ENCODE measurements at regions not wholly inside any gene's neighbourhood (a gene's known extent, or its start where the extent isn't known, plus 50 kb on each side); places are given as distances from the start of the nearest gene placed in this dataset.

- intact Hi-C loops (cut with micrococcal nuclease; ENCODE audit: unreplicated experiment) = no loop called here
- Histone ChIP-seq H3K9me3 (ENCODE audit: low read depth, low read length, poor library complexity, severe bottlenecking) (no peaks in the 10 kb centered on the region), H3K4me3 (ENCODE audit: low read depth, low read length, poor library complexity, severe bottlenecking) (no peak overlapping the region), H3K4me1 (ENCODE audit: insufficient read depth, low read length, poor library complexity, severe bottlenecking) (no peaks in the 10 kb centered on the region), H3K36me3 (ENCODE audit: insufficient read depth, low read length, poor library complexity, severe bottlenecking) (no peaks in the 10 kb centered on the region), H3K27ac (ENCODE audit: low read depth, low read length, poor library complexity, severe bottlenecking) (no peak overlapping the region), H3K27me3 (replicated peaks; ENCODE audit: insufficient read depth, low read depth, low read length, poor library complexity) (no peaks in the 10 kb centered on the region)
- no peak for DNase-seq (ENCODE audit: low spot score)
- ChIA-PET POLR2A (ENCODE audit: low non-redundant PET) (no interaction called here), CTCF (no interaction called here)
- TF ChIP-seq CTCF (conservative IDR thresholded peaks at IDR 0.05; ENCODE audit: low read depth, low read length) = no peak
- TF ChIP-seq EZH2 (IDR thresholded peaks at IDR 0.05; ENCODE audit: borderline replicate concordance, low read depth, low read length, poor library complexity, severe bottlenecking) = no peak
- no TSS peak for BruUV-seq (replicated peaks)
Measured at GRCh38 chr12:67541625-67541991, 106.9 kb upstream of the DYRK2 start.

GRCh38 chr12:67543021-67543770 is 105.3 kb upstream of the DYRK2 start:
- CTCF ChIA-PET = no interaction called here
- POLR2A ChIA-PET (ENCODE audit: low non-redundant PET) = no interaction called here
- Histone ChIP-seq H3K27me3 (replicated peaks; ENCODE audit: insufficient read depth, low read depth, low read length, poor library complexity) (no peaks in the 10 kb centered on the region), H3K4me1 (ENCODE audit: insufficient read depth, low read length, poor library complexity, severe bottlenecking) (no peaks in the 10 kb centered on the region), H3K27ac (ENCODE audit: low read depth, low read length, poor library complexity, severe bottlenecking) (no peak overlapping the region), H3K4me3 (ENCODE audit: low read depth, low read length, poor library complexity, severe bottlenecking) (no peak overlapping the region), H3K36me3 (ENCODE audit: insufficient read depth, low read length, poor library complexity, severe bottlenecking) (no peaks in the 10 kb centered on the region), H3K9me3 (ENCODE audit: low read depth, low read length, poor library complexity, severe bottlenecking) (no peaks in the 10 kb centered on the region)
- TF ChIP-seq CTCF (conservative IDR thresholded peaks at IDR 0.05; ENCODE audit: low read depth, low read length) (no peak), EZH2 (IDR thresholded peaks at IDR 0.05; ENCODE audit: borderline replicate concordance, low read depth, low read length, poor library complexity, severe bottlenecking) (no peak)
- intact Hi-C loops (cut with micrococcal nuclease; ENCODE audit: unreplicated experiment) = no loop called here
- DNase-seq (ENCODE audit: low spot score) = no peak
- BruUV-seq (replicated peaks) = no TSS peak

- H3K9me3 ChIP-seq (ENCODE audit: low read depth, low read length, poor library complexity, severe bottlenecking) = no peaks in the 10 kb centered on the region
- H3K27me3 ChIP-seq (replicated peaks; ENCODE audit: insufficient read depth, low read depth, low read length, poor library complexity) = no peaks in the 10 kb centered on the region
- TF ChIP-seq EZH2 (IDR thresholded peaks at IDR 0.05; ENCODE audit: borderline replicate concordance, low read depth, low read length, poor library complexity, severe bottlenecking) = no peak
- TF ChIP-seq CTCF (conservative IDR thresholded peaks at IDR 0.05; ENCODE audit: low read depth, low read length) = no peak
- no peaks in the 10 kb centered on the region for H3K4me1 ChIP-seq (ENCODE audit: insufficient read depth, low read length, poor library complexity, severe bottlenecking)
- DNase-seq (ENCODE audit: low spot score) = peak; percentile 71
- no peak overlapping the region for H3K27ac ChIP-seq (ENCODE audit: low read depth, low read length, poor library complexity, severe bottlenecking)
- intact Hi-C loops (cut with micrococcal nuclease; ENCODE audit: unreplicated experiment) = no loop called here
- no peak overlapping the region for H3K4me3 ChIP-seq (ENCODE audit: low read depth, low read length, poor library complexity, severe bottlenecking)
- H3K36me3 ChIP-seq (ENCODE audit: insufficient read depth, low read length, poor library complexity, severe bottlenecking) = no peaks in the 10 kb centered on the region
- ChIA-PET POLR2A (ENCODE audit: low non-redundant PET) (no interaction called here), CTCF (no interaction called here)
- no TSS peak for BruUV-seq (replicated peaks)
Measured at GRCh38 chr12:67545298-67545697, 103.2 kb upstream of the DYRK2 start.

All from A673 (cell line).